Activated CD4-positive, alpha-beta T cell treated with anti-CD3 and anti-CD28 coated beads, Interleukin-2, amount 10 ng/mL, durations not matched to agents 24 days and 14 days (primary cell): ENCODE measurements at regions not wholly inside any gene's neighbourhood (a gene's known extent, or its start where the extent isn't known, plus 50 kb on each side); places are given as distances from the start of the nearest gene placed in this dataset.

Experiments used
- DNase-seq: peaks from one replicate; pipeline ENCODE4 v3.0.0; 2022
- H3K27ac Mint-ChIP-seq: one replicate; pipeline ENCODE4 v1.8.0; 2022; ENCODE audit warnings: mild to moderate bottlenecking, mixed read lengths
- H3K27me3 Mint-ChIP-seq: one replicate; pipeline ENCODE4 v1.8.0; 2022; ENCODE audit warnings: mixed read lengths
- H3K36me3 Mint-ChIP-seq: one replicate; pipeline ENCODE4 v1.8.0; 2022; ENCODE audit warnings: low read depth, mild to moderate bottlenecking, mixed read lengths
- H3K4me1 Mint-ChIP-seq: one replicate; pipeline ENCODE4 v1.8.0; 2021; ENCODE audit warnings: mixed read lengths
- H3K4me3 Mint-ChIP-seq: one replicate; pipeline ENCODE4 v1.8.0; 2022; ENCODE audit warnings: mild to moderate bottlenecking, moderate library complexity, mixed read lengths
- H3K9me3 Mint-ChIP-seq: one replicate; pipeline ENCODE4 v1.8.0; 2021; ENCODE audit warnings: mixed read lengths
- intact Hi-C: fragments of 100-400 bp; cut with micrococcal nuclease; formaldehyde crosslinking; loops from one replicate; pipeline ENCODE4 v1.15.1; 2023

GRCh38 chr1:5750186-5751162 is 241.8 kb downstream of the NPHP4 start:
- Mint-ChIP-seq H3K4me1 (no peaks in the 10 kb centered on the region), H3K36me3 (no peaks in the 10 kb centered on the region), H3K9me3 (no peaks in the 10 kb centered on the region), H3K27ac (no peak overlapping the region), H3K4me3 (no peak overlapping the region), H3K27me3 (no peaks in the 10 kb centered on the region)
- intact Hi-C loops: no loop called here
- no peak for DNase-seq

GRCh38 chr1:5748286-5749225 is 243.7 kb downstream of the NPHP4 start:
- no peak for DNase-seq
- no peak overlapping the region for H3K4me3 Mint-ChIP-seq
- H3K27ac Mint-ChIP-seq: no peak overlapping the region
- no peaks in the 10 kb centered on the region for H3K36me3 Mint-ChIP-seq
- H3K4me1 Mint-ChIP-seq: no peaks in the 10 kb centered on the region
- no peaks in the 10 kb centered on the region for H3K9me3 Mint-ChIP-seq
- intact Hi-C loops: loop anchor here (5.0 to 10.0 kb wide), 2 partner anchors 236 to 1834 kb away; no protein-coding TSS in a partner anchor
- peaks cover 1% of the 10 kb centered on the region for H3K27me3 Mint-ChIP-seq

- Mint-ChIP-seq H3K36me3 (no peaks in the 10 kb centered on the region), H3K27ac (no peak overlapping the region), H3K27me3 (peaks cover 1% of the 10 kb centered on the region), H3K4me3 (no peak overlapping the region), H3K4me1 (no peaks in the 10 kb centered on the region), H3K9me3 (no peaks in the 10 kb centered on the region)
- DNase-seq: no peak
- intact Hi-C loops: loop anchor here (5.0 to 10.0 kb wide), 2 partner anchors 235 to 1833 kb away; no protein-coding TSS in a partner anchor
Observed at GRCh38 chr1:5747426-5748285, 244.6 kb downstream of the NPHP4 start.

GRCh38 chr1:5746611-5747425 is 245.4 kb downstream of the NPHP4 start:
- no peak for DNase-seq
- Mint-ChIP-seq H3K4me1 (no peaks in the 10 kb centered on the region), H3K9me3 (no peaks in the 10 kb centered on the region), H3K27ac (no peak overlapping the region), H3K36me3 (no peaks in the 10 kb centered on the region), H3K4me3 (no peak overlapping the region), H3K27me3 (peaks cover 1% of the 10 kb centered on the region)
- intact Hi-C loops: loop anchor here (5.0 to 10.0 kb wide), 2 partner anchors 235 to 1832 kb away; no protein-coding TSS in a partner anchor

- intact Hi-C loops: loop anchor here (5.0 to 10.0 kb wide), 2 partner anchors 234 to 1831 kb away; no protein-coding TSS in a partner anchor
- Mint-ChIP-seq H3K27ac (no peak overlapping the region), H3K36me3 (no peaks in the 10 kb centered on the region), H3K4me1 (no peaks in the 10 kb centered on the region), H3K9me3 (no peaks in the 10 kb centered on the region), H3K27me3 (peaks cover 1% of the 10 kb centered on the region), H3K4me3 (no peak overlapping the region)
- DNase-seq: peak; percentile 85
Observed at GRCh38 chr1:5745800-5746610, 246.2 kb downstream of the NPHP4 start.

- peaks cover 1% of the 10 kb centered on the region for H3K27me3 Mint-ChIP-seq
- intact Hi-C loops: loop anchor here (5.0 to 10.0 kb wide), 2 partner anchors 233 to 1830 kb away; no protein-coding TSS in a partner anchor
- H3K9me3 Mint-ChIP-seq: no peaks in the 10 kb centered on the region
- no peak overlapping the region for H3K4me3 Mint-ChIP-seq
- DNase-seq: no peak
- H3K4me1 Mint-ChIP-seq: no peaks in the 10 kb centered on the region
- no peaks in the 10 kb centered on the region for H3K36me3 Mint-ChIP-seq
- H3K27ac Mint-ChIP-seq: no peak overlapping the region
Observed at GRCh38 chr1:5744911-5745799, 247.1 kb downstream of the NPHP4 start.

GRCh38 chr1:5744341-5744740 is 247.9 kb downstream of the NPHP4 start:
- H3K4me1 Mint-ChIP-seq: no peaks in the 10 kb centered on the region
- H3K27me3 Mint-ChIP-seq: peaks cover 1% of the 10 kb centered on the region
- intact Hi-C loops: loop anchor here (10.0 kb wide), 1 partner anchor 1830 kb away; no protein-coding TSS in a partner anchor
- no peak for DNase-seq
- H3K4me3 Mint-ChIP-seq: no peak overlapping the region
- H3K36me3 Mint-ChIP-seq: no peaks in the 10 kb centered on the region
- no peak overlapping the region for H3K27ac Mint-ChIP-seq
- H3K9me3 Mint-ChIP-seq: no peaks in the 10 kb centered on the region

- no peak overlapping the region for H3K27ac Mint-ChIP-seq
- no peaks in the 10 kb centered on the region for H3K36me3 Mint-ChIP-seq
- intact Hi-C loops: loop anchor here (10.0 kb wide), 1 partner anchor 1829 kb away; no protein-coding TSS in a partner anchor
- peaks cover 1% of the 10 kb centered on the region for H3K27me3 Mint-ChIP-seq
- H3K4me3 Mint-ChIP-seq: no peak overlapping the region
- H3K4me1 Mint-ChIP-seq: no peaks in the 10 kb centered on the region
- no peaks in the 10 kb centered on the region for H3K9me3 Mint-ChIP-seq
- DNase-seq: no peak
Observed at GRCh38 chr1:5743435-5744095, 248.7 kb downstream of the NPHP4 start.

- H3K9me3 Mint-ChIP-seq: no peaks in the 10 kb centered on the region
Observed at GRCh38 chr1:5742801-5743200, 249.4 kb downstream of the NPHP4 start.

GRCh38 chr1:5742032-5742431 is 250.2 kb downstream of the NPHP4 start:
- Mint-ChIP-seq H3K9me3 (no peaks in the 10 kb centered on the region), H3K4me3 (no peak overlapping the region), H3K27ac (no peak overlapping the region), H3K27me3 (peaks cover 1% of the 10 kb centered on the region), H3K4me1 (no peaks in the 10 kb centered on the region), H3K36me3 (no peaks in the 10 kb centered on the region)
- no peak for DNase-seq
- intact Hi-C loops: loop anchor here (10.0 kb wide), 1 partner anchor 1827 kb away; no protein-coding TSS in a partner anchor

More at GRCh38 chr1:5742801-5743200, 249.4 kb downstream of the NPHP4 start:
- DNase-seq: no peak
- Mint-ChIP-seq H3K4me1 (no peaks in the 10 kb centered on the region), H3K27ac (no peak overlapping the region), H3K4me3 (no peak overlapping the region), H3K36me3 (no peaks in the 10 kb centered on the region), H3K27me3 (peaks cover 1% of the 10 kb centered on the region)
- intact Hi-C loops: loop anchor here (10.0 kb wide), 1 partner anchor 1828 kb away; no protein-coding TSS in a partner anchor
